HCT116 (cell line): ENCODE measurements at regions not wholly inside any gene's neighbourhood (a gene's known extent, or its start where the extent isn't known, plus 50 kb on each side); places are given as distances from the start of the nearest gene placed in this dataset.

Experiments
- ATAC-seq: fragments of 200-7000 bp; cut with Tn5 transposase; 2 replicates; pipeline ENCODE4 v1.9.1; 2020; ENCODE audit warnings: mild to moderate bottlenecking, moderate library complexity
- BruUV-seq: library from RNA; stranded (reverse); fragments of 400-500 nt; replicated peaks from 2 replicates; lab custom pipeline; 2021; lab: Mats Ljungman, UMichigan
- CTCF ChIA-PET: fragments of 300-600 bp; sonication (Branson Sonifier 250); formaldehyde crosslinking; loops from one replicate; lab custom pipeline; 2021; ENCODE audit warnings: antibody characterized with exemption; lab: Charles Lee
- POLR2A ChIA-PET: fragments of 300-600, 350-600 bp; sonication (Branson Sonifier 250); formaldehyde crosslinking; loops from one replicate; lab custom pipeline; 2021; ENCODE audit warnings: antibody characterized with exemption; lab: Charles Lee
- RAD21 ChIA-PET, 2 experiments: fragments of 300-600 bp; sonication (Branson Sonifier 250); formaldehyde crosslinking; loops; one replicate each; lab custom pipeline; 2023; ENCODE audit warnings: low total read pairs in 2 of 2; ENCODE audit not compliant: uncharacterized antibody in 2 of 2, unreplicated experiment in 2 of 2, low non-redundant PET in 1 of 2; lab: Charles Lee
- DNase-seq: peaks from one replicate; pipeline ENCODE4 v3.0.0-alpha.2; 2010; ENCODE audit warnings: low read depth, low spot score
- H2AFZ ChIP-seq: fragments of 200-600 bp; shearing (Covaris generic), sonication (generic); 2 replicates; pipeline ENCODE4 v1.6.1; 2017; ENCODE audit warnings: low read depth, mixed run types, mixed read lengths, antibody characterized with exemption, low read length; ENCODE audit not compliant: poor library complexity, severe bottlenecking
- H3K27ac ChIP-seq: 2 replicates; pipeline ENCODE4 v1.5.1; 2012; ENCODE audit warnings: low read depth, low read length
- H3K27me3 ChIP-seq: fragments of 200-600 bp; sonication (generic); 2 replicates; pipeline ENCODE4 v1.6.1; 2016; ENCODE audit warnings: mixed run types, low read length, mixed read lengths; ENCODE audit not compliant: insufficient read depth
- H3K36me3 ChIP-seq, 2 experiments: fragments of 200-500 bp in 1 of 2; fragments of 200-600 bp in 1 of 2; sonication (Bioruptor generic) in 1 of 2; sonication (generic) in 1 of 2; 2 replicates each; pipeline versions ENCODE4 v1.5.1 to v1.6.1; 2014 to 2016; ENCODE audit warnings: low read length in 2 of 2, inconsistent platforms in 1 of 2, mixed read lengths in 1 of 2, mixed run types in 1 of 2; ENCODE audit not compliant: insufficient read depth in 2 of 2, control insufficient read depth in 1 of 2
- H3K4me1 ChIP-seq, 2 experiments: fragments of 200-600 bp in 1 of 2; sonication (generic) in 1 of 2; 2 replicates each; pipeline versions ENCODE4 v1.5.1 to v1.6.1; 2012 to 2017; ENCODE audit warnings: low read length in 2 of 2, inconsistent platforms in 1 of 2, mild to moderate bottlenecking in 1 of 2, mixed read lengths in 1 of 2, mixed run types in 1 of 2, moderate library complexity in 1 of 2; ENCODE audit not compliant: insufficient read depth in 2 of 2, control insufficient read depth in 1 of 2
- H3K4me2 ChIP-seq: fragments of 200-600 bp; sonication (generic); 2 replicates; pipeline ENCODE4 v1.6.1; 2017; ENCODE audit warnings: mixed run types, low read length, mixed read lengths
- H3K4me3 ChIP-seq, 2 experiments: fragments of 200-600 bp in 1 of 2; sonication (generic) in 1 of 2; replicated peaks in 1 of 2; 2 replicates each; pipeline ENCODE4 v1.5.1; 2011 to 2016; ENCODE audit warnings: low read length in 2 of 2, control low read depth in 1 of 2, low read depth in 1 of 2, mild to moderate bottlenecking in 1 of 2, mixed read lengths in 1 of 2, mixed run types in 1 of 2
- H3K79me2 ChIP-seq: fragments of 200-600 bp; sonication (generic); 2 replicates; pipeline ENCODE4 v1.6.1; 2017; ENCODE audit warnings: mild to moderate bottlenecking, mixed run types, low read length, moderate library complexity, mixed read lengths; ENCODE audit not compliant: insufficient read depth
- H3K9ac ChIP-seq: fragments of 200-600 bp; sonication (generic); 2 replicates; pipeline ENCODE4 v1.6.1; 2016; ENCODE audit warnings: low read length, mixed read lengths
- H3K9me2 ChIP-seq: fragments of 200-600 bp; sonication (generic), shearing (Covaris generic); 2 replicates; pipeline ENCODE4 v1.6.1; 2017; ENCODE audit warnings: mixed run types, mild to moderate bottlenecking, moderate library complexity; ENCODE audit not compliant: insufficient read depth
- H3K9me3 ChIP-seq, 2 experiments: fragments of 200-500 bp in 1 of 2; fragments of 200-600 bp in 1 of 2; sonication (Bioruptor generic) in 1 of 2; sonication (generic) in 1 of 2; 2 replicates each; pipeline ENCODE4 v1.6.1; 2014 to 2017; ENCODE audit warnings: low read length in 2 of 2, mixed read lengths in 2 of 2, inconsistent platforms in 1 of 2, low read depth in 1 of 2, mild to moderate bottlenecking in 1 of 2, mixed run types in 1 of 2, moderate library complexity in 1 of 2; ENCODE audit not compliant: control insufficient read depth in 1 of 2, insufficient read depth in 1 of 2
- H4K20me1 ChIP-seq: fragments of 200-600 bp; sonication (generic), shearing (Covaris generic); 2 replicates; pipeline ENCODE4 v1.6.1; 2017; ENCODE audit warnings: mixed run types, mild to moderate bottlenecking, moderate library complexity; ENCODE audit not compliant: insufficient read depth
- ATF3 ChIP-seq: IDR thresholded peaks from 2 replicates; pipeline ENCODE4 v1.6.1; 2012
- CBX3 ChIP-seq: IDR thresholded peaks from 2 replicates; pipeline ENCODE4 v1.6.1; 2012; ENCODE audit warnings: low read depth
- ELF1 ChIP-seq: IDR thresholded peaks from 2 replicates; pipeline ENCODE4 v1.6.1; 2012; ENCODE audit warnings: low read depth, borderline replicate concordance
- EZH2phosphoT487 ChIP-seq: fragments of 200-600 bp; IDR thresholded peaks from 2 replicates; pipeline ENCODE4 v1.6.1; 2018; ENCODE audit warnings: antibody characterized with exemption, borderline replicate concordance
- FOSL1 ChIP-seq: IDR thresholded peaks from 2 replicates; pipeline ENCODE4 v1.6.1; 2012; ENCODE audit warnings: low read depth
- JUND ChIP-seq: IDR thresholded peaks from 2 replicates; pipeline ENCODE4 v1.6.1; 2012
- MAX ChIP-seq: IDR thresholded peaks from 2 replicates; pipeline ENCODE4 v1.6.1; 2012
- POLR2A ChIP-seq: IDR thresholded peaks from 2 replicates; pipeline ENCODE4 v1.7.0; 2011; ENCODE audit warnings: borderline replicate concordance; ENCODE audit not compliant: insufficient read depth, insufficient read length; ENCODE audit errors: extremely low read depth
- RAD21 ChIP-seq: IDR thresholded peaks from 2 replicates; pipeline ENCODE4 v1.6.1; 2012; ENCODE audit warnings: low read depth, mild to moderate bottlenecking
- REST ChIP-seq: IDR thresholded peaks from 2 replicates; pipeline ENCODE4 v1.6.1; 2012; ENCODE audit warnings: low read depth
- SIN3A ChIP-seq: IDR thresholded peaks from 2 replicates; pipeline ENCODE4 v1.6.1; 2012; ENCODE audit warnings: low read depth
- SP1 ChIP-seq: IDR thresholded peaks from 2 replicates; pipeline ENCODE4 v1.6.1; 2012; ENCODE audit warnings: low read depth
- SRF ChIP-seq: IDR thresholded peaks from 2 replicates; pipeline ENCODE4 v1.6.1; 2012; ENCODE audit warnings: low read depth
- TCF7L2 ChIP-seq: IDR thresholded peaks from 2 replicates; pipeline ENCODE4 v1.7.0; 2011; ENCODE audit warnings: borderline replicate concordance, inconsistent platforms; ENCODE audit not compliant: insufficient read depth, insufficient read length; ENCODE audit errors: extremely low read depth
- ZBTB33 ChIP-seq: IDR thresholded peaks from 2 replicates; pipeline ENCODE4 v1.6.1; 2011; ENCODE audit warnings: mild to moderate bottlenecking, low read length, moderate library complexity; ENCODE audit not compliant: insufficient replicate concordance; ENCODE audit errors: extremely low read depth
- ZFX ChIP-seq: fragments of 450-650 bp; IDR thresholded peaks from 2 replicates; pipeline ENCODE4 v1.6.1; 2017
- ZNF274 ChIP-seq: fragments of 200-500 bp; sonication (Bioruptor generic); IDR thresholded peaks from 2 replicates; pipeline ENCODE4 v1.6.1; 2014; ENCODE audit warnings: mild to moderate bottlenecking, low read depth, low read length, inconsistent platforms
- intact Hi-C: fragments of 100-400 bp; cut with micrococcal nuclease; formaldehyde crosslinking; loops from 2 replicates; pipeline ENCODE4 v1.10.0; 2022

GRCh38 chr10:130931256-130931655, 380.3 kb downstream of the TCERG1L start:
- H3K36me3 ChIP-seq = no peaks in the 10 kb centered on the region
- no peaks in the 10 kb centered on the region for H3K9me3 ChIP-seq
- no peaks in the 10 kb centered on the region for H3K4me1 ChIP-seq
- POLR2A ChIA-PET = no interaction called here
- RAD21 ChIA-PET = no interaction called here
- ATAC-seq (no peak), DNase-seq (no peak)
- no peak overlapping the region for H3K4me3 ChIP-seq
- no peak overlapping the region for H3K4me2 ChIP-seq
- H3K9me2 ChIP-seq = no peaks in the 10 kb centered on the region
- H3K27ac ChIP-seq = no peak overlapping the region
- no peaks in the 10 kb centered on the region for H3K79me2 ChIP-seq
- no peak overlapping the region for H2AFZ ChIP-seq
- H3K9ac ChIP-seq = no peak overlapping the region
- no TSS peak for BruUV-seq
- H4K20me1 ChIP-seq = no peaks in the 10 kb centered on the region
- intact Hi-C loops = no loop called here
- H3K27me3 ChIP-seq = no peaks in the 10 kb centered on the region
- TF ChIP-seq CBX3 (no peak), EZH2phosphoT487 (no peak), ELF1 (no peak), POLR2A (no peak)
- CTCF ChIA-PET = no interaction called here

GRCh38 chr10:130932326-130933007, 379.1 kb downstream of the TCERG1L start:
- ChIA-PET CTCF (no interaction called here), RAD21 (interaction anchor here in 1 of 2 experiments (0.7 kb wide), 1 partner anchor 266 kb away, joined by 4 read pairs; no protein-coding TSS in a partner anchor), POLR2A (no interaction called here)
- Histone ChIP-seq H3K36me3 (no peaks in the 10 kb centered on the region), H3K9me3 (no peaks in the 10 kb centered on the region), H4K20me1 (no peaks in the 10 kb centered on the region), H3K9ac (no peak overlapping the region), H2AFZ (no peak overlapping the region), H3K4me1 (no peaks in the 10 kb centered on the region), H3K27me3 (no peaks in the 10 kb centered on the region), H3K4me3 (no peak overlapping the region), H3K9me2 (no peaks in the 10 kb centered on the region), H3K79me2 (no peaks in the 10 kb centered on the region), H3K4me2 (no peak overlapping the region), H3K27ac (no peak overlapping the region)
- no peak for DNase-seq
- ATAC-seq = no peak
- BruUV-seq = no TSS peak
- intact Hi-C loops = no loop called here
- TF ChIP-seq ZFX (no peak), SRF (no peak), JUND (no peak), ZBTB33 (no peak), FOSL1 (no peak), TCF7L2 (no peak), REST (no peak), ZNF274 (no peak), CBX3 (no peak), SIN3A (no peak), SP1 (no peak), ATF3 (no peak), MAX (no peak), RAD21 (no peak)
